GM21447 (cell line): ENCODE measurements at regions not wholly inside any gene's neighbourhood (a gene's known extent, or its start where the extent isn't known, plus 50 kb on each side); places are given as distances from the start of the nearest gene placed in this dataset.

Experiments
- ATAC-seq: cut with Tn5 transposase; IDR thresholded peaks from one replicate; pipeline ENCODE4 v1.9.1; 2021; ENCODE audit not compliant: unreplicated experiment

- ATAC-seq = no peak
Observed at GRCh38 chr9:115913696-115914095, 239.9 kb upstream of the PAPPA start.

GRCh38 chr9:115914291-115914690 is 239.3 kb upstream of the PAPPA start:
- ATAC-seq = no peak

GRCh38 chr9:115921301-115921700 is 232.3 kb upstream of the PAPPA start:
- ATAC-seq = no peak

GRCh38 chr9:115922444-115922843 is 231.1 kb upstream of the PAPPA start:
- no peak for ATAC-seq

GRCh38 chr9:115923410-115923809 is 230.2 kb upstream of the PAPPA start:
- no peak for ATAC-seq

GRCh38 chr9:115923903-115924668 is 229.5 kb upstream of the PAPPA start:
- no peak for ATAC-seq

- ATAC-seq = no peak
Observed at GRCh38 chr9:115924669-115924987, 229.0 kb upstream of the PAPPA start.

- no peak for ATAC-seq
Observed at GRCh38 chr9:115925424-115925823, 228.2 kb upstream of the PAPPA start.

- no peak for ATAC-seq
Observed at GRCh38 chr9:115930472-115930871, 223.1 kb upstream of the PAPPA start.

- ATAC-seq = no peak
Observed at GRCh38 chr9:115938479-115938878, 215.1 kb upstream of the PAPPA start.

- no peak for ATAC-seq
Observed at GRCh38 chr9:115939065-115939765, 214.4 kb upstream of the PAPPA start.

- no peak for ATAC-seq
Observed at GRCh38 chr9:115941561-115942315, 211.9 kb upstream of the PAPPA start.

GRCh38 chr9:115943431-115944165 is 210.0 kb upstream of the PAPPA start:
- no peak for ATAC-seq

- ATAC-seq = no peak
Observed at GRCh38 chr9:115944166-115944948, 209.2 kb upstream of the PAPPA start.

GRCh38 chr9:115945009-115945431 is 208.6 kb upstream of the PAPPA start:
- no peak for ATAC-seq

GRCh38 chr9:115946530-115946929 is 207.1 kb upstream of the PAPPA start:
- ATAC-seq = no peak

GRCh38 chr9:115951977-115952376 is 201.6 kb upstream of the PAPPA start:
- ATAC-seq = no peak

GRCh38 chr9:115952430-115953292 is 200.9 kb upstream of the PAPPA start:
- ATAC-seq = no peak

- ATAC-seq = no peak
Observed at GRCh38 chr9:115956371-115956770, 197.2 kb upstream of the PAPPA start.

GRCh38 chr9:115957585-115957984 is 196.0 kb upstream of the PAPPA start:
- ATAC-seq = no peak
